K562 (cell line): ENCODE measurements at regions not wholly inside any gene's neighbourhood (a gene's known extent, or its start where the extent isn't known, plus 50 kb on each side); places are given as distances from the start of the nearest gene placed in this dataset.

Experiments used
- ATAC-seq: fragments of 200-7000 bp; cut with Tn5 transposase; 3 replicates; pipeline ENCODE4 v1.9.1; 2020; ENCODE audit warnings: moderate library complexity
- BruUV-seq: library from RNA; stranded (reverse); fragments of 400-500 nt; replicated peaks from 2 replicates; lab custom pipeline; 2021; lab: Mats Ljungman, UMichigan
- CTCF ChIA-PET: fragments of 300-600 bp; formaldehyde crosslinking; extraction: SDS; loops from one replicate; lab custom pipeline; 2021; ENCODE audit warnings: low intra/inter-chr PET ratio; lab: Yijun Ruan, JAX
- POLR2A ChIA-PET: fragments of 300-600, 350-650 bp; sonication (Branson Sonifier 250); formaldehyde crosslinking; extraction: SDS; loops from one replicate; lab custom pipeline; 2021; ENCODE audit warnings: antibody characterized with exemption, inconsistent platforms; lab: Yijun Ruan, JAX
- DNase-seq, 4 experiments: peaks; one replicate each; pipeline versions ENCODE4 v3.0.0 to v3.0.0-alpha.2; 2011 to 2018; ENCODE audit warnings: low spot score in 3 of 4, mixed read lengths in 3 of 4; ENCODE audit errors: extremely low read depth in 1 of 4
- FAIRE-seq: peaks from 2 replicates; lab custom pipeline; 2011; peaks lifted over from hg19 to GRCh38; lab: Jason Lieb, UNC
- H2AFZ ChIP-seq: 2 replicates; pipeline ENCODE4 v1.6.0; 2011; ENCODE audit warnings: low read depth, low read length, control low read depth, inconsistent platforms
- H3K27ac ChIP-seq: fragments of 200-600 bp; 3 replicates; pipeline ENCODE4 v1.8.0; 2011; ENCODE audit warnings: low read depth, mild to moderate bottlenecking, control low read depth, inconsistent platforms, low read length, moderate library complexity, mixed read lengths; ENCODE audit errors: extremely low read depth
- H3K27me3 ChIP-seq, 2 experiments: fragments of 300-600 bp in 1 of 2; 2 replicates in 1 of 2; 3 replicates in 1 of 2; pipeline versions ENCODE4 v1.6.0 to v1.8.0; 2011; ENCODE audit warnings: inconsistent platforms in 2 of 2, low read length in 2 of 2, mild to moderate bottlenecking in 1 of 2, mixed read lengths in 1 of 2, moderate library complexity in 1 of 2; ENCODE audit not compliant: control insufficient read depth in 2 of 2, insufficient read depth in 2 of 2
- H3K36me3 ChIP-seq: fragments of 300-600 bp; 3 replicates; pipeline ENCODE4 v1.8.0; 2011; ENCODE audit warnings: mild to moderate bottlenecking, low read length, inconsistent platforms; ENCODE audit not compliant: control insufficient read depth, insufficient read depth
- H3K4me1 ChIP-seq, 2 experiments: fragments of 200-600 bp in 1 of 2; replicated peaks in 1 of 2; 2 replicates in 1 of 2; 3 replicates in 1 of 2; pipeline versions ENCODE4 v1.5.1 to v1.8.0; 2011; ENCODE audit warnings: inconsistent platforms in 2 of 2, low read length in 2 of 2, mild to moderate bottlenecking in 1 of 2, mixed read lengths in 1 of 2, moderate library complexity in 1 of 2; ENCODE audit not compliant: control insufficient read depth in 2 of 2, insufficient read depth in 2 of 2
- H3K4me2 ChIP-seq: 2 replicates; pipeline ENCODE4 v1.6.1; 2011; ENCODE audit warnings: low read length, control low read depth, inconsistent platforms, mixed read lengths; ENCODE audit not compliant: insufficient read depth
- H3K4me3 ChIP-seq: fragments of 200-600 bp; sonication (generic), shearing (Covaris generic); 2 replicates; pipeline ENCODE4 v1.5.1; 2016; ENCODE audit warnings: control low read depth, inconsistent platforms
- H3K79me2 ChIP-seq: fragments of 200-600 bp; 3 replicates; pipeline ENCODE4 v1.8.0; 2011; ENCODE audit warnings: low read length, inconsistent platforms; ENCODE audit not compliant: control insufficient read depth, insufficient read depth
- H3K9ac ChIP-seq, 2 experiments: 2 replicates each; pipeline versions ENCODE4 v1.6.0 to v1.6.1; 2011; ENCODE audit warnings: low read depth in 2 of 2, low read length in 2 of 2, control low read depth in 1 of 2, inconsistent platforms in 1 of 2, mild to moderate bottlenecking in 1 of 2, mixed read lengths in 1 of 2; ENCODE audit not compliant: insufficient read depth in 1 of 2
- H3K9me1 ChIP-seq: one replicate; pipeline ENCODE4 v1.6.0; 2011; ENCODE audit warnings: inconsistent platforms, mild to moderate bottlenecking, low read length, moderate library complexity; ENCODE audit not compliant: control insufficient read depth, insufficient read depth
- H3K9me3 ChIP-seq: replicated peaks from 2 replicates; pipeline ENCODE4 v1.5.1; 2011; ENCODE audit warnings: low read depth, low read length, inconsistent platforms; ENCODE audit not compliant: control insufficient read depth, insufficient read depth
- H4K20me1 ChIP-seq: replicated peaks from 2 replicates; pipeline ENCODE4 v1.6.1; 2011; ENCODE audit warnings: low read length, inconsistent platforms, mixed read lengths; ENCODE audit not compliant: control insufficient read depth, insufficient read depth
- ATF1 ChIP-seq, 2 experiments: fragments of 450-650 bp in 1 of 2; IDR thresholded peaks; 2 replicates each; pipeline ENCODE4 v1.6.1; 2016; ENCODE audit warnings: missing compliant biosample characterization in 1 of 2, missing genetic modification characterization in 1 of 2
- BMI1 ChIP-seq: fragments of 150-350 bp; IDR thresholded peaks from 2 replicates; pipeline ENCODE4 v1.6.1; 2014; ENCODE audit warnings: low read length
- ELF1 ChIP-seq: fragments of 200-800 bp; sonication (Bioruptor generic); IDR thresholded peaks from 2 replicates; pipeline ENCODE4 v1.6.1; 2016; ENCODE audit warnings: missing genetic modification characterization, missing compliant biosample characterization
- ETV5 ChIP-seq: sonication (generic); formaldehyde crosslinking; IDR thresholded peaks from 2 replicates; pipeline ENCODE4 v1.4.0; 2020; ENCODE audit warnings: low read depth, mild to moderate bottlenecking, missing genetic modification reagents
- HDAC6 ChIP-seq: IDR thresholded peaks from 2 replicates; pipeline ENCODE4 v1.6.1; 2012; ENCODE audit warnings: low read depth, mild to moderate bottlenecking, control low read depth, inconsistent platforms, low read length, moderate library complexity
- HMG20B ChIP-seq: fragments of 250-450 bp; sonication (Bioruptor Pico); IDR thresholded peaks from 2 replicates; pipeline ENCODE4 v1.5.0; 2021; ENCODE audit warnings: mild to moderate bottlenecking
- L3MBTL2 ChIP-seq: fragments of 450-650 bp; IDR thresholded peaks from 2 replicates; pipeline ENCODE4 v1.6.1; 2016; ENCODE audit warnings: mild to moderate bottlenecking, moderate library complexity
- MEIS2 ChIP-seq: fragments of 450-650 bp; IDR thresholded peaks from 2 replicates; pipeline ENCODE4 v1.6.1; 2014; ENCODE audit warnings: mild to moderate bottlenecking; ENCODE audit not compliant: partially characterized antibody
- NELFE ChIP-seq: IDR thresholded peaks from 2 replicates; pipeline ENCODE4 v1.6.1; 2011; ENCODE audit warnings: mild to moderate bottlenecking; ENCODE audit not compliant: insufficient read depth, insufficient read length
- NFRKB ChIP-seq: fragments of 450-650 bp; IDR thresholded peaks from 2 replicates; pipeline ENCODE4 v1.6.1; 2016; ENCODE audit warnings: low read depth
- RBM15 ChIP-seq: fragments of 200-400 bp; formaldehyde crosslinking; IDR thresholded peaks from 2 replicates; pipeline ENCODE4 v1.6.1; 2018; ENCODE audit warnings: mild to moderate bottlenecking, low read length, moderate library complexity; ENCODE audit not compliant: insufficient read depth
- SIX5 ChIP-seq, 2 experiments: IDR thresholded peaks; 2 replicates each; pipeline ENCODE4 v1.6.1; 2011; ENCODE audit warnings: low read length in 2 of 2, borderline replicate concordance in 1 of 2, low read depth in 1 of 2, mild to moderate bottlenecking in 1 of 2, moderate library complexity in 1 of 2; ENCODE audit not compliant: insufficient read depth in 1 of 2
- SRSF7 ChIP-seq: fragments of 200-400 bp; formaldehyde crosslinking; optimal IDR thresholded peaks from 2 replicates; pipeline ENCODE3; 2017; ENCODE audit warnings: mild to moderate bottlenecking, low read depth, low read length
- ZNF23 ChIP-seq: fragments of 250-450 bp; sonication (Bioruptor Pico); IDR thresholded peaks from 2 replicates; pipeline ENCODE4 v1.4.0; 2020; ENCODE audit warnings: mild to moderate bottlenecking
- ZNF24 ChIP-seq: fragments of 450-650 bp; IDR thresholded peaks from 2 replicates; pipeline ENCODE4 v1.6.1; 2016
- ZNF57 ChIP-seq: fragments of 450-650 bp; formaldehyde crosslinking; IDR thresholded peaks from 2 replicates; pipeline ENCODE4 v1.4.0; 2020; ENCODE audit warnings: mild to moderate bottlenecking, moderate library complexity
- WGBS: fragments of 100-300 bp; shearing (Covaris generic); methylation state at CpG from one replicate; pipeline ENCODE4 v1.1.6; 2016; ENCODE audit warnings: low coverage, mixed read lengths; ENCODE audit not compliant: insufficient coverage; ENCODE audit errors: missing lambda C conversion rate; 5-methylcytosine and 5-hydroxymethylcytosine counted together
- in situ Hi-C: fragments of 300-500 bp; cut with MboI; formaldehyde crosslinking; loops from 4 replicates; pipeline ENCODE4 v1.15.0; 2018; ENCODE audit warnings: inconsistent platforms, mixed read lengths
- intact Hi-C: fragments of 100-400 bp; cut with micrococcal nuclease; formaldehyde crosslinking; loops from 2 replicates; pipeline ENCODE4 v1.14.2; 2022
- TF ChIP-seq, protein P1 (sequence below): fragments of 250-450 bp; sonication (Bioruptor Pico); IDR thresholded peaks from 2 replicates; pipeline ENCODE4 v1.8.0; 2021; ENCODE audit warnings: moderate library complexity, mild to moderate bottlenecking, inconsistent platforms
- TF ChIP-seq, protein P2 (sequence below): sonication (generic); formaldehyde crosslinking; IDR thresholded peaks from 2 replicates; pipeline ENCODE4 v1.8.1; 2023; ENCODE audit warnings: mild to moderate bottlenecking, missing genetic modification reagents
- TF ChIP-seq, protein P3 (sequence below): fragments of 450-650 bp; IDR thresholded peaks from 2 replicates; pipeline ENCODE4 v1.6.1; 2014; ENCODE audit warnings: low read depth, mild to moderate bottlenecking, moderate library complexity, borderline replicate concordance
- TF ChIP-seq, protein P4 (sequence below): fragments of 250-450 bp; sonication (Bioruptor Pico); IDR thresholded peaks from 2 replicates; pipeline ENCODE4 v1.8.0; 2021; ENCODE audit warnings: mild to moderate bottlenecking, moderate library complexity

DNA sequence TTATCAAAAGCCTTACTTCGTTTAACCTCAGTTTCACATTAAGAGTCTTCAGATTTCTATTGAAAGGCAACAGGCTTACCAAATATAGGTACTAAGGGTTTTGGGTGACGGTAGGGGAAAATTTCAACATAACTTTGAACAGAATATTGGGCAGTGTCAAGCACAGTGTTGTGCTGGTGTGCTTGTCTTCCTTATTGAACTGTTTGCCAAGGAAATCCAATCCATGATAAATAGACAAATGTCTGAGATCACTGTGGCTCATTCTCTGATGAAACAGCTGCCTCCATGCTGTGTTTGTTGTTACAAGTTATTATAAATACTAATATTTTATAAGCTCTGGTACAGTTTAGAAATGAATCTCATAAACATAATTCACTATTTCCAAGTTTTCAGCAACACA, 730.1 kb downstream of the NR2F1-AS1 start:
- H4K20me1 ChIP-seq = no peaks in the 10 kb centered on the region

More for the DNA sequence above, 730.1 kb downstream of the NR2F1-AS1 start:
- Histone ChIP-seq H3K4me3 (no peak overlapping the region), H3K27me3 (no peaks in the 10 kb centered on the region), H3K36me3 (no peaks in the 10 kb centered on the region), H3K9ac (no peak overlapping the region), H3K9me3 (no peaks in the 10 kb centered on the region), H3K4me1 (no peaks in the 10 kb centered on the region), H3K4me2 (no peak overlapping the region), H3K27ac (no peak overlapping the region), H2AFZ (no peak overlapping the region), H3K79me2 (no peaks in the 10 kb centered on the region), H3K9me1 (no peaks in the 10 kb centered on the region)
- BruUV-seq = no TSS peak
- intact Hi-C loops (no loop called here), in situ Hi-C loops (no loop called here)
- ChIA-PET POLR2A (no interaction called here), CTCF (no interaction called here)
- TF ChIP-seq HMG20B (no peak), MEIS2 (no peak), ZNF57 (CRISPR knock-in tag) (no peak), HDAC6 (no peak), ATF1 (CRISPR knock-in tag; IDR thresholded peaks at IDR 0.05) (no peak), ATF1 (tag; IDR thresholded peaks at IDR 0.05) (no peak), SRSF7 (no peak), NELFE (no peak), ELF1 (no peak), BMI1 (no peak), RBM15 (no peak), ETV5 (no peak), ZNF23 (CRISPR knock-in tag) (no peak), NFRKB (no peak), ZNF24 (no peak), L3MBTL2 (no peak), SIX5 (IDR thresholded peaks at IDR 0.05; ENCODE audit: borderline replicate concordance in 1 of 2, insufficient read depth in 1 of 2, low read depth in 1 of 2, low read length in 2 of 2) (no peak)
- TF ChIP-seq, protein P1, sequence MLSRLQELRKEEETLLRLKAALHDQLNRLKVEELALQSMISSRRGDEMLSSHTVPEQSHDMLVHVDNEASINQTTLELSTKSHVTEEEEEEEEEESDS (CRISPR knock-in tag) = no peak
- TF ChIP-seq, protein P2, sequence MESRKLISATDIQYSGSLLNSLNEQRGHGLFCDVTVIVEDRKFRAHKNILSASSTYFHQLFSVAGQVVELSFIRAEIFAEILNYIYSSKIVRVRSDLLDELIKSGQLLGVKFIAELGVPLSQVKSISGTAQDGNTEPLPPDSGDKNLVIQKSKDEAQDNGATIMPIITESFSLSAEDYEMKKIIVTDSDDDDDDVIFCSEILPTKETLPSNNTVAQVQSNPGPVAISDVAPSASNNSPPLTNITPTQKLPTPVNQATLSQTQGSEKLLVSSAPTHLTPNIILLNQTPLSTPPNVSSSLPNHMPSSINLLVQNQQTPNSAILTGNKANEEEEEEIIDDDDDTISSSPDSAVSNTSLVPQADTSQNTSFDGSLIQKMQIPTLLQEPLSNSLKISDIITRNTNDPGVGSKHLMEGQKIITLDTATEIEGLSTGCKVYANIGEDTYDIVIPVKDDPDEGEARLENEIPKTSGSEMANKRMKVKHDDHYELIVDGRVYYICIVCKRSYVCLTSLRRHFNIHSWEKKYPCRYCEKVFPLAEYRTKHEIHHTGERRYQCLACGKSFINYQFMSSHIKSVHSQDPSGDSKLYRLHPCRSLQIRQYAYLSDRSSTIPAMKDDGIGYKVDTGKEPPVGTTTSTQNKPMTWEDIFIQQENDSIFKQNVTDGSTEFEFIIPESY (CRISPR knock-in tag) = no peak
- TF ChIP-seq, protein P3, sequence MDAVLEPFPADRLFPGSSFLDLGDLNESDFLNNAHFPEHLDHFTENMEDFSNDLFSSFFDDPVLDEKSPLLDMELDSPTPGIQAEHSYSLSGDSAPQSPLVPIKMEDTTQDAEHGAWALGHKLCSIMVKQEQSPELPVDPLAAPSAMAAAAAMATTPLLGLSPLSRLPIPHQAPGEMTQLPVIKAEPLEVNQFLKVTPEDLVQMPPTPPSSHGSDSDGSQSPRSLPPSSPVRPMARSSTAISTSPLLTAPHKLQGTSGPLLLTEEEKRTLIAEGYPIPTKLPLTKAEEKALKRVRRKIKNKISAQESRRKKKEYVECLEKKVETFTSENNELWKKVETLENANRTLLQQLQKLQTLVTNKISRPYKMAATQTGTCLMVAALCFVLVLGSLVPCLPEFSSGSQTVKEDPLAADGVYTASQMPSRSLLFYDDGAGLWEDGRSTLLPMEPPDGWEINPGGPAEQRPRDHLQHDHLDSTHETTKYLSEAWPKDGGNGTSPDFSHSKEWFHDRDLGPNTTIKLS = no peak
- TF ChIP-seq, protein P4, sequence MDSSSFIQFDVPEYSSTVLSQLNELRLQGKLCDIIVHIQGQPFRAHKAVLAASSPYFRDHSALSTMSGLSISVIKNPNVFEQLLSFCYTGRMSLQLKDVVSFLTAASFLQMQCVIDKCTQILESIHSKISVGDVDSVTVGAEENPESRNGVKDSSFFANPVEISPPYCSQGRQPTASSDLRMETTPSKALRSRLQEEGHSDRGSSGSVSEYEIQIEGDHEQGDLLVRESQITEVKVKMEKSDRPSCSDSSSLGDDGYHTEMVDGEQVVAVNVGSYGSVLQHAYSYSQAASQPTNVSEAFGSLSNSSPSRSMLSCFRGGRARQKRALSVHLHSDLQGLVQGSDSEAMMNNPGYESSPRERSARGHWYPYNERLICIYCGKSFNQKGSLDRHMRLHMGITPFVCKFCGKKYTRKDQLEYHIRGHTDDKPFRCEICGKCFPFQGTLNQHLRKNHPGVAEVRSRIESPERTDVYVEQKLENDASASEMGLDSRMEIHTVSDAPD = no peak
- WGBS = 0% methylated on average over 2 of the region's 2 CpGs
- no peak for FAIRE-seq
- ATAC-seq = no peak
- no peak for DNase-seq
